CD4-positive, alpha-beta T cell treated with Interleukin-12 subunit alpha and Interleukin-12 subunit beta, for 1 hour (primary cell): ENCODE measurements at regions not wholly inside any gene's neighbourhood (a gene's known extent, or its start where the extent isn't known, plus 50 kb on each side); places are given as distances from the start of the nearest gene placed in this dataset.

Source experiments
- DNase-seq: peaks from one replicate; pipeline ENCODE4 v3.0.0-alpha.2; 2020

- DNase-seq: no peak
These were observed 50.6 kb upstream of the PARD3B start for GRCh38 chr2:204494681-204495080.

GRCh38 chr2:204495381-204495780 lies 49.9 kb upstream of the PARD3B start:
- no peak for DNase-seq
